ENCODE measurements at regions not wholly inside any gene's neighbourhood (a gene's known extent, or its start where the extent isn't known, plus 50 kb on each side); places are given as distances from the start of the nearest gene placed in this dataset.

- TF ChIP-seq PRDM4 (tag by site-specific recombination; IDR thresholded peaks at IDR 0.05) (no peak), ATF2 (tag by site-specific recombination; IDR thresholded peaks at IDR 0.05; ENCODE audit: low read depth) (no peak), ZNF302 (tag by site-specific recombination; IDR thresholded peaks at IDR 0.05; ENCODE audit: low read depth) (no peak), RBAK (tag by site-specific recombination; IDR thresholded peaks at IDR 0.05) (no peak), ZNF280D (tag by site-specific recombination; IDR thresholded peaks at IDR 0.05) (no peak), ZNF433 (tag by site-specific recombination; IDR thresholded peaks at IDR 0.05; ENCODE audit: low read depth) (no peak), ZBTB17 (tag by site-specific recombination; IDR thresholded peaks at IDR 0.05) (no peak), KLF8 (tag by site-specific recombination; IDR thresholded peaks at IDR 0.05) (no peak), FEZF1 (tag by site-specific recombination; IDR thresholded peaks at IDR 0.05) (no peak), ZNF837 (tag by site-specific recombination; IDR thresholded peaks at IDR 0.05) (no peak), ZNF26 (tag by site-specific recombination; IDR thresholded peaks at IDR 0.05) (no peak), ZNF658 (tag by site-specific recombination; IDR thresholded peaks at IDR 0.05) (no peak)
These were observed 755.6 kb upstream of the MIR17HG start for GRCh38 chr13:90591927-90592268.

GRCh38 chr13:90592943-90593342 lies 754.5 kb upstream of the MIR17HG start:
- H3K27ac ChIP-seq (ENCODE audit: extremely low read depth, low read depth, low read length) = no peak overlapping the region
- no peaks in the 10 kb centered on the region for H3K9me3 ChIP-seq (ENCODE audit: control insufficient read depth, insufficient read depth, low read depth, low read length)
- ChIA-PET CTCF (interaction anchor here (0.7 kb wide), 1 partner anchor 1574 kb away, joined by 6 read pairs; no protein-coding TSS in a partner anchor), POLR2A (no interaction called here)
- H3K36me3 ChIP-seq (ENCODE audit: control insufficient read depth in 2 of 2, insufficient read depth in 1 of 2, low read length in 2 of 2) = no peaks in the 10 kb centered on the region
- H3K4me1 ChIP-seq (ENCODE audit: control insufficient read depth, insufficient read depth, low read length) = no peaks in the 10 kb centered on the region
- H3K4me3 ChIP-seq (ENCODE audit: low read depth, low read length) = no peak overlapping the region
- TF ChIP-seq ZBTB26 (tag by site-specific recombination; optimal IDR thresholded peaks at IDR 0.05) (no peak), ZNF837 (tag by site-specific recombination; IDR thresholded peaks at IDR 0.05) (no peak), ZNF433 (tag by site-specific recombination; IDR thresholded peaks at IDR 0.05; ENCODE audit: low read depth) (no peak), ZNF391 (tag by site-specific recombination; IDR thresholded peaks at IDR 0.05; ENCODE audit: borderline replicate concordance, low read depth) (no peak), ZBTB44 (tag by site-specific recombination; IDR thresholded peaks at IDR 0.05) (no peak), PATZ1 (tag by site-specific recombination; IDR thresholded peaks at IDR 0.05) (no peak), ZBTB49 (tag by site-specific recombination; IDR thresholded peaks at IDR 0.05; ENCODE audit: low read depth) (no peak)

More at GRCh38 chr13:90591927-90592268, 755.6 kb upstream of the MIR17HG start:
- ChIA-PET POLR2A (no interaction called here), CTCF (no interaction called here)
- Histone ChIP-seq H3K27ac (ENCODE audit: extremely low read depth, low read depth, low read length) (no peak overlapping the region), H3K4me1 (ENCODE audit: control insufficient read depth, insufficient read depth, low read length) (no peaks in the 10 kb centered on the region), H3K4me3 (ENCODE audit: low read depth, low read length) (no peak overlapping the region), H3K9me3 (ENCODE audit: control insufficient read depth, insufficient read depth, low read depth, low read length) (no peaks in the 10 kb centered on the region), H3K36me3 (ENCODE audit: control insufficient read depth in 2 of 2, insufficient read depth in 1 of 2, low read length in 2 of 2) (no peaks in the 10 kb centered on the region)

Data from HEK293 (cell line).